Type B pancreatic cell (in vitro differentiated cells): ENCODE measurements at regions not wholly inside any gene's neighbourhood (a gene's known extent, or its start where the extent isn't known, plus 50 kb on each side); places are given as distances from the start of the nearest gene placed in this dataset.

Experiments
- DNase-seq: peaks from one replicate; pipeline ENCODE4 v3.0.0; 2021; ENCODE audit warnings: mixed read lengths; ENCODE audit not compliant: unreplicated experiment; ENCODE audit errors: extremely low spot score
- H3K27ac Mint-ChIP-seq: 2 replicates; pipeline ENCODE4 v1.8.0; 2021; ENCODE audit warnings: mild to moderate bottlenecking, mixed read lengths
- H3K27me3 Mint-ChIP-seq: 2 replicates; pipeline ENCODE4 v1.8.0; 2021; ENCODE audit warnings: mixed read lengths
- H3K36me3 Mint-ChIP-seq: 2 replicates; pipeline ENCODE4 v1.8.0; 2021; ENCODE audit warnings: mixed read lengths
- H3K4me1 Mint-ChIP-seq: one replicate; pipeline ENCODE4 v1.8.0; 2021; ENCODE audit warnings: mixed read lengths; ENCODE audit not compliant: unreplicated experiment
- H3K4me3 Mint-ChIP-seq: 2 replicates; pipeline ENCODE4 v1.8.0; 2021; ENCODE audit warnings: mild to moderate bottlenecking, mixed read lengths
- H3K9me3 Mint-ChIP-seq: 2 replicates; pipeline ENCODE4 v1.8.0; 2021; ENCODE audit warnings: mixed read lengths
- CTCF ChIP-seq: fragments of 200-600 bp; sonication (generic); conservative IDR thresholded peaks from 2 replicates; pipeline ENCODE4 v1.5.0; 2021; ENCODE audit warnings: antibody characterized with exemption, mild to moderate bottlenecking

GRCh38 chr5:148012801-148013200, 51.0 kb upstream of the SPINK5 start:
- no peak for DNase-seq
- Mint-ChIP-seq H3K4me3 (no peak overlapping the region), H3K27me3 (no peaks in the 10 kb centered on the region), H3K4me1 (peaks cover 18% of the 10 kb centered on the region), H3K9me3 (no peaks in the 10 kb centered on the region), H3K36me3 (no peaks in the 10 kb centered on the region), H3K27ac (peak overlapping the region; percentile 91)
- no peak for TF ChIP-seq CTCF

DNA sequence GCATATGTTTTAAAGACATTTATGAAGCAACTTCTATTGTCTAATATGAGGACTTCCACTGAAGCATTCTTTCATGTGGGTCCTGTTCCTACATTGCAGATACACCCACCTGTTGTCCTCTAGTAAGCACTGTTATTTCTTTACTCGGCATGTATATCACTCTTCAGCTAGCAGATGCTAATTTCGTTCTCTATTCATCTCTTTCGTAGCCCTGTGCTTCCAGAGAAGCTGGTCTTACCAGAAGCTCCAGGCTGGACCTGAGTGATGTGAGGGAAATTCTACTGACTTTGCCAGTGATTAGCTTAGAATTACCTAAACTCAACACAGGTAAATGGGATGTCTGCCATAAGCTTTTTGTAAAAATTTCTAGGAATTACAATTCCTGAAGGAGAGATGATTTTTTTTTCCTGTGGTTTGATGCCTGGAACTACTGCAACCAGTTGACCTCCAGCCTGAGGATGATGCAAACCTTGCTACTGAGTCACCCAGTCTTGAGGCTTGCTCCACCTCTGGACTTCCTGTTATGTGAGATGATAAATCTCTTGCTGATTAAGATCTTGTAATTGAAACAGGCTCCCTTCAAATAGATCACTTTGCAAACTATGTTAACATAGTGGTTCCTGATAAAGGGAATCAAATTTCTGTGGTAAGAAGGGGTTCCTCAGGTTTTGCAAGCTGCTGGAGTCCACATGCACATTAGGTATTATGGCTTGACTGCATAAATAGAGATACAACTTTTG, 52.2 kb upstream of the SPINK5 start:
- DNase-seq = no peak
- no peaks in the 10 kb centered on the region for H3K9me3 Mint-ChIP-seq
- no peaks in the 10 kb centered on the region for H3K36me3 Mint-ChIP-seq
- H3K4me1 Mint-ChIP-seq = peaks cover 18% of the 10 kb centered on the region
- no peaks in the 10 kb centered on the region for H3K27me3 Mint-ChIP-seq
- TF ChIP-seq CTCF = no peak
- peak overlapping the region; percentile 64 for H3K4me3 Mint-ChIP-seq
- H3K27ac Mint-ChIP-seq = peak overlapping the region; percentile 91

- Mint-ChIP-seq H3K27ac (no peak overlapping the region), H3K4me1 (no peaks in the 10 kb centered on the region), H3K27me3 (no peaks in the 10 kb centered on the region), H3K9me3 (peaks cover 9% of the 10 kb centered on the region), H3K4me3 (no peak overlapping the region), H3K36me3 (peaks cover 8% of the 10 kb centered on the region)
- peak; percentile 45 for TF ChIP-seq CTCF
- DNase-seq = no peak
Measured at GRCh38 chr5:148005788-148006520, 57.8 kb upstream of the SPINK5 start.

- Mint-ChIP-seq H3K27me3 (no peaks in the 10 kb centered on the region), H3K9me3 (peaks cover 13% of the 10 kb centered on the region), H3K4me3 (no peak overlapping the region), H3K4me1 (no peaks in the 10 kb centered on the region), H3K36me3 (peaks cover 18% of the 10 kb centered on the region), H3K27ac (no peak overlapping the region)
- no peak for TF ChIP-seq CTCF
- no peak for DNase-seq
Measured at GRCh38 chr5:148003226-148003625, 60.6 kb upstream of the SPINK5 start.

DNA sequence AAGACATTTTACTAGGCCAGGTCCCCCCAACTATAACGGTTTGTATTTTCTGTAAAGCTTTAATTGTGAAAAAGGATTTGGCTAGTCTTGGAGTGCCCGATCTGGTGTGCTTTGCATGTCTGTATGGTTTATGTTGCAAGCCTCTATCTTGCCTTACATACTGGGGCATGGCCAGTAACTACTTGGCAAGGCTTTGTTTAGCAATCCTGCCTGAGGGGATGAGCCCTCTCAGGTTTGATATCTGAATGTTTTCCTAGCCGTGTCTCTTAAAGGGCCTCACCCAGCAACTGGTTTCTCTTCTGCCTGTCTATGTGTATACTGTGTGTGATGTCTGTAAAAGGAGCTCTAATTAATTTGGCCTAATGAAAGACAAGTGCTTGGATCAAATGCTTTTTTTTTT, 61.3 kb upstream of the SPINK5 start:
- Mint-ChIP-seq H3K4me3 (no peak overlapping the region), H3K9me3 (peaks cover 13% of the 10 kb centered on the region), H3K4me1 (no peaks in the 10 kb centered on the region), H3K27me3 (no peaks in the 10 kb centered on the region), H3K36me3 (peaks cover 18% of the 10 kb centered on the region), H3K27ac (no peak overlapping the region)
- TF ChIP-seq CTCF = no peak
- DNase-seq = no peak
